ENCODE measurements at regions not wholly inside any gene's neighbourhood (a gene's known extent, or its start where the extent isn't known, plus 50 kb on each side); places are given as distances from the start of the nearest gene placed in this dataset.

DNA sequence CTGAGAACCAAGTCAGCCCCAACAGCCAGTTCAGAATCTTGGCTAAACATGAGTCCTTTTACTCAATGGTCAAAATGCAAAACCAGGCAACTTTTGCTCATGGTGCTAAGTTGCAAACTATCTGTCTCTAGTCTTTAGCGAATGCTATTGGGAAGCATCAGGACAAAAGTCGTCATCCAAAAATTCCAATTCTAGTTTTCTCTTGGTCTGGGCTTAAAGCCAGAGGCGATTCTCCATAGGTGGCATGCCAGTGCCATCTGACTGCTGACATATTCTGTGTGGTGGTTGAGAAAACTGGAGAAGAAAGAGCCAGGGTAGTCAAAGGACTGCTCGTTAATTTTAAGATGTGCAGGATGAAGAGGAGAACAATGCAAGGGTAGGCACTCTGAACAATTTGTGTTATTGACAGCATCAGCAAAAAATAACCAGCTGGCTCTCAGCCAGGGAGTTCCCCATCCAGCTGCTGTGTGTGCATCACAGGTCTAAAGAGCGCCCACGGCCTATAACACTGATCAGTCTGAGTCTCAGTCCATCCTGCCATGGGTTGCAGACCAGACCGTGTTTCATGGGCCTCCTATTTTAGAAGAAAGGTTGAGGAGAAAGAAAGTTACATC is 313.6 kb downstream of the ALDH8A1 start:
- TF ChIP-seq CTCF (conservative IDR thresholded peaks at IDR 0.05; ENCODE audit: low read length) (no peak), EZH2phosphoT487 (IDR thresholded peaks at IDR 0.05; ENCODE audit: borderline replicate concordance) (no peak)

All from Loucy (cell line).